CD4-positive, alpha-beta T cell (primary cell): ENCODE measurements at regions not wholly inside any gene's neighbourhood (a gene's known extent, or its start where the extent isn't known, plus 50 kb on each side); places are given as distances from the start of the nearest gene placed in this dataset.
"Not testable (repeated sequence)": the region's sequence is repeated elsewhere in the genome, so short reads cannot be mapped to it uniquely, and the experiment has no call there.

Source experiments
- ATAC-seq: fragments of 200-7000 bp; cut with Tn5 transposase; one replicate; pipeline ENCODE4 v1.10.0; 2022; ENCODE audit warnings: mild to moderate bottlenecking; ENCODE audit not compliant: poor library complexity
- CTCF ChIA-PET: fragments of 350-600 bp; sonication (Branson Sonifier 250); formaldehyde crosslinking; loops from one replicate; lab custom pipeline; 2021; ENCODE audit warnings: antibody characterized with exemption, inconsistent platforms; lab: Charles Lee
- POLR2A ChIA-PET: fragments of 350-600 bp; sonication (Branson Sonifier 250); formaldehyde crosslinking; loops from one replicate; lab custom pipeline; 2021; ENCODE audit warnings: antibody characterized with exemption, inconsistent platforms; lab: Charles Lee
- DNase-seq, 14 experiments: peaks; one replicate each; pipeline ENCODE4 v3.0.0-alpha.2; 2013 to 2020; ENCODE audit warnings: mixed read lengths in 2 of 14
- H3K27ac ChIP-seq, 2 donors: one replicate each; pipeline versions ENCODE4 v1.5.1 to v1.7.0; 2013; ENCODE audit warnings: low read length in 2 of 2, low read depth in 1 of 2, mild to moderate bottlenecking in 1 of 2
- H3K27me3 ChIP-seq, 2 experiments: 1 replicate in 1 of 2; 2 replicates in 1 of 2; pipeline versions ENCODE4 v1.6.1 to v1.7.0; 2013; ENCODE audit warnings: low read length in 2 of 2, control low read depth in 1 of 2, mild to moderate bottlenecking in 1 of 2, moderate library complexity in 1 of 2; ENCODE audit not compliant: insufficient read depth in 2 of 2, control insufficient read depth in 1 of 2
- H3K36me3 ChIP-seq: one replicate; pipeline ENCODE4 v1.6.1; 2013; ENCODE audit warnings: low read length, control low read depth; ENCODE audit not compliant: insufficient read depth
- H3K4me1 ChIP-seq: one replicate; pipeline ENCODE4 v1.6.1; 2013; ENCODE audit warnings: low read length, control low read depth; ENCODE audit not compliant: insufficient read depth
- H3K4me3 ChIP-seq: one replicate; pipeline ENCODE4 v1.5.1; 2013; ENCODE audit warnings: mild to moderate bottlenecking, low read length, moderate library complexity
- H3K9me3 ChIP-seq, 2 experiments: 1 replicate in 1 of 2; 2 replicates in 1 of 2; pipeline versions ENCODE4 v1.6.1 to v1.7.0; 2013; ENCODE audit warnings: low read length in 2 of 2, mild to moderate bottlenecking in 2 of 2, control low read depth in 1 of 2, moderate library complexity in 1 of 2; ENCODE audit not compliant: control insufficient read depth in 1 of 2, insufficient read depth in 1 of 2
- H3K27ac Mint-ChIP-seq: one replicate; pipeline ENCODE4 v1.8.0; 2020; ENCODE audit warnings: mixed read lengths
- H3K27me3 Mint-ChIP-seq: one replicate; pipeline ENCODE4 v1.8.0; 2021; ENCODE audit warnings: mixed read lengths
- H3K36me3 Mint-ChIP-seq: one replicate; pipeline ENCODE4 v1.8.0; 2021; ENCODE audit warnings: low read depth, mixed read lengths
- H3K4me1 Mint-ChIP-seq: one replicate; pipeline ENCODE4 v1.8.0; 2021; ENCODE audit warnings: low read depth, mixed read lengths
- H3K4me3 Mint-ChIP-seq: one replicate; pipeline ENCODE4 v1.8.0; 2020; ENCODE audit warnings: mild to moderate bottlenecking, mixed read lengths
- H3K9me3 Mint-ChIP-seq: one replicate; pipeline ENCODE4 v1.8.0; 2020; ENCODE audit warnings: mixed read lengths
- CTCF ChIP-seq: fragments of 200-600 bp; IDR thresholded peaks from one replicate; pipeline ENCODE4 v1.8.0; 2022; ENCODE audit warnings: antibody characterized with exemption, mild to moderate bottlenecking
- intact Hi-C, 2 experiments: fragments of 100-400 bp; cut with DNase I in 1 of 2; cut with micrococcal nuclease in 1 of 2; formaldehyde crosslinking; loops; one replicate each; pipeline versions ENCODE4 v1.15.1 to v1.9.0; 2023 to 2025; cut with DNase I, micrococcal nuclease

DNA sequence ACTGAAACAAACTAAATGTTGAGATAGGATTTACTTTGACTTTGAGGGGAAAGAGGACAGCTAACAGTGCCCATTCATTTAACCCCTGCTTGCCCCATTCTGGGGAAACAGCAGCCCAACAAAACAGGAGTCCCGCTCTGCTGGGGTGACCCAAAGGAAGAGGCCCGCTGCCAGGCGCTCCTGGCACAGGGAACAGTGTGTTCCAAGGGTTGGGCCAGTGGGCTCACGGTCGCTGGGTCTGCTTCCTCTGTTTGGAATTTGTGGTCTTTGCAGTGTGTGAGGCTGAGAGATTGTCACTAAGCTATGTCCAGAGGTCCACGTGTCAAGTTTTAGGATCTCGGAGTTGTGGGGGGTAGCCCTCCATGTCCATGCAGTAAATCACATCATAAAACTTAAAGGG, 250.4 kb upstream of the C2CD4B start:
- ChIA-PET POLR2A (no interaction called here), CTCF (no interaction called here)
- Histone ChIP-seq H3K27ac (no peak overlapping the region), H3K4me1 (no peaks in the 10 kb centered on the region), H3K4me3 (no peak overlapping the region), H3K27me3 (peaks cover 0 to 2% of the 10 kb centered on the region in 2 experiments), H3K36me3 (no peaks in the 10 kb centered on the region), H3K9me3 (no peaks in the 10 kb centered on the region)
- ATAC-seq = no peak
- Mint-ChIP-seq H3K9me3 (no peaks in the 10 kb centered on the region), H3K27me3 (peaks cover 28% of the 10 kb centered on the region), H3K36me3 (no peaks in the 10 kb centered on the region), H3K27ac (no peak overlapping the region), H3K4me1 (no peaks in the 10 kb centered on the region), H3K4me3 (no peak overlapping the region)
- intact Hi-C loops = no loop called here
- no peak for TF ChIP-seq CTCF
- no peak for DNase-seq

- TF ChIP-seq CTCF = no peak
- intact Hi-C loops = no loop called here
- ChIA-PET CTCF (no interaction called here), POLR2A (no interaction called here)
- no peak overlapping the region for H3K4me3 ChIP-seq
- Mint-ChIP-seq H3K4me1 (no peaks in the 10 kb centered on the region), H3K27me3 (peaks cover 21% of the 10 kb centered on the region), H3K36me3 (no peaks in the 10 kb centered on the region), H3K4me3 (no peak overlapping the region), H3K27ac (no peak overlapping the region), H3K9me3 (no peaks in the 10 kb centered on the region)
- ATAC-seq (no peak), DNase-seq (no peak)
- no peaks in the 10 kb centered on the region for H3K9me3 ChIP-seq
- H3K27me3 ChIP-seq = peaks cover 0 to 2% of the 10 kb centered on the region in 2 experiments
- no peaks in the 10 kb centered on the region for H3K36me3 ChIP-seq
- no peaks in the 10 kb centered on the region for H3K4me1 ChIP-seq
- H3K27ac ChIP-seq = no peak overlapping the region
Measured at GRCh38 chr15:62416526-62416925, 251.4 kb upstream of the C2CD4B start.

GRCh38 chr15:62417439-62417838, 252.4 kb upstream of the C2CD4B start:
- H3K36me3 Mint-ChIP-seq = no peaks in the 10 kb centered on the region
- H3K4me1 Mint-ChIP-seq = no peaks in the 10 kb centered on the region
- POLR2A ChIA-PET = no interaction called here
- ATAC-seq (no peak), DNase-seq (no peak)
- CTCF ChIA-PET = no interaction called here
- intact Hi-C loops = no loop called here
- H3K9me3 Mint-ChIP-seq = no peaks in the 10 kb centered on the region
- no peak overlapping the region for H3K4me3 ChIP-seq
- H3K4me3 Mint-ChIP-seq = no peak overlapping the region
- peaks cover 0 to 2% of the 10 kb centered on the region in 2 experiments for H3K27me3 ChIP-seq
- no peak overlapping the region for H3K27ac Mint-ChIP-seq
- peaks cover 14% of the 10 kb centered on the region for H3K27me3 Mint-ChIP-seq
- no peak overlapping the region for H3K27ac ChIP-seq
- no peaks in the 10 kb centered on the region for H3K36me3 ChIP-seq
- TF ChIP-seq CTCF = no peak
- no peaks in the 10 kb centered on the region for H3K9me3 ChIP-seq
- H3K4me1 ChIP-seq = no peaks in the 10 kb centered on the region

GRCh38 chr15:62418496-62418895, 253.4 kb upstream of the C2CD4B start:
- H3K9me3 ChIP-seq, H3K27ac ChIP-seq, H3K36me3 ChIP-seq, H3K36me3 Mint-ChIP-seq, CTCF ChIA-PET, H3K4me1 ChIP-seq, H3K4me3 ChIP-seq, H3K27me3 Mint-ChIP-seq, POLR2A ChIA-PET, H3K9me3 Mint-ChIP-seq, H3K27me3 ChIP-seq, H3K4me1 Mint-ChIP-seq, intact Hi-C loops, H3K27ac Mint-ChIP-seq, H3K4me3 Mint-ChIP-seq, DNase-seq, ATAC-seq: not testable (repeated sequence)
